GM06990 (cell line): ENCODE measurements at regions not wholly inside any gene's neighbourhood (a gene's known extent, or its start where the extent isn't known, plus 50 kb on each side); places are given as distances from the start of the nearest gene placed in this dataset.
A peak's percentile ranks its signal among the peaks of the same experiment; 100 is the strongest.

Experiments used
- DNase-seq: peaks from one replicate; pipeline ENCODE4 v3.0.0-alpha.2; 2011; ENCODE audit not compliant: insufficient read length; ENCODE audit errors: extremely low read depth
- H3K27me3 ChIP-seq: replicated peaks from 2 replicates; pipeline ENCODE4 v1.6.0; 2011; ENCODE audit warnings: low read length; ENCODE audit not compliant: control insufficient read depth, insufficient read depth
- H3K36me3 ChIP-seq: 2 replicates; pipeline ENCODE4 v1.5.1; 2011; ENCODE audit warnings: low read length; ENCODE audit not compliant: control insufficient read depth, insufficient read depth
- H3K4me3 ChIP-seq: replicated peaks from 2 replicates; pipeline ENCODE4 v1.5.1; 2011; ENCODE audit warnings: low read depth, mild to moderate bottlenecking, control low read depth, low read length
- TF ChIP-seq, protein P1 (sequence below): IDR thresholded peaks from 2 replicates; pipeline ENCODE4 v1.5.1; 2011; ENCODE audit warnings: low read length, control low read depth, mild to moderate bottlenecking, inconsistent platforms; ENCODE audit not compliant: insufficient read depth, poor library complexity, severe bottlenecking

DNA sequence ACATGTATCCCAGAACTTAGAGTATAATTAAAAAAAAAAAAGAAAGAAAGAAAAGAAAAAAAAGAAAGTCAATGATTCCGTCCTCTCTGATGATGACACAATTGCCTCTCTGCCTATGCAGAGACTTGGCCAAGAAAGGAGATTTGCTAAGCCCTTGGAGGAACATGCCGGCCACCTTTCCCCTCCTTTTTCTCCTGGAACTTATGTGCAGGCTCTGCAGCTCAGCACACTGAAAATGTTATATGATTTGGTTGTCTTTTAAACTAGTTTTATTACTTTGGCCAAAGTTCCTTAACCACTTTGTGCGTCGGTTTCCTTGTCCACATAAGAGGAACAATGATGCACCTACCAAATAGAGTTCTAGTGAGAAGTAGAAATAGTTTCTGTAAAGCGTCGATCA is 111.4 kb upstream of the ZNF644 start:
- TF ChIP-seq, protein P1, sequence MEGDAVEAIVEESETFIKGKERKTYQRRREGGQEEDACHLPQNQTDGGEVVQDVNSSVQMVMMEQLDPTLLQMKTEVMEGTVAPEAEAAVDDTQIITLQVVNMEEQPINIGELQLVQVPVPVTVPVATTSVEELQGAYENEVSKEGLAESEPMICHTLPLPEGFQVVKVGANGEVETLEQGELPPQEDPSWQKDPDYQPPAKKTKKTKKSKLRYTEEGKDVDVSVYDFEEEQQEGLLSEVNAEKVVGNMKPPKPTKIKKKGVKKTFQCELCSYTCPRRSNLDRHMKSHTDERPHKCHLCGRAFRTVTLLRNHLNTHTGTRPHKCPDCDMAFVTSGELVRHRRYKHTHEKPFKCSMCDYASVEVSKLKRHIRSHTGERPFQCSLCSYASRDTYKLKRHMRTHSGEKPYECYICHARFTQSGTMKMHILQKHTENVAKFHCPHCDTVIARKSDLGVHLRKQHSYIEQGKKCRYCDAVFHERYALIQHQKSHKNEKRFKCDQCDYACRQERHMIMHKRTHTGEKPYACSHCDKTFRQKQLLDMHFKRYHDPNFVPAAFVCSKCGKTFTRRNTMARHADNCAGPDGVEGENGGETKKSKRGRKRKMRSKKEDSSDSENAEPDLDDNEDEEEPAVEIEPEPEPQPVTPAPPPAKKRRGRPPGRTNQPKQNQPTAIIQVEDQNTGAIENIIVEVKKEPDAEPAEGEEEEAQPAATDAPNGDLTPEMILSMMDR: no peak
- DNase-seq: no peak
- Histone ChIP-seq H3K27me3 (no peaks in the 10 kb centered on the region; the same call in 1 of the 2 replicates), H3K36me3 (no peaks in the 10 kb centered on the region), H3K4me3 (no peak overlapping the region)

DNA sequence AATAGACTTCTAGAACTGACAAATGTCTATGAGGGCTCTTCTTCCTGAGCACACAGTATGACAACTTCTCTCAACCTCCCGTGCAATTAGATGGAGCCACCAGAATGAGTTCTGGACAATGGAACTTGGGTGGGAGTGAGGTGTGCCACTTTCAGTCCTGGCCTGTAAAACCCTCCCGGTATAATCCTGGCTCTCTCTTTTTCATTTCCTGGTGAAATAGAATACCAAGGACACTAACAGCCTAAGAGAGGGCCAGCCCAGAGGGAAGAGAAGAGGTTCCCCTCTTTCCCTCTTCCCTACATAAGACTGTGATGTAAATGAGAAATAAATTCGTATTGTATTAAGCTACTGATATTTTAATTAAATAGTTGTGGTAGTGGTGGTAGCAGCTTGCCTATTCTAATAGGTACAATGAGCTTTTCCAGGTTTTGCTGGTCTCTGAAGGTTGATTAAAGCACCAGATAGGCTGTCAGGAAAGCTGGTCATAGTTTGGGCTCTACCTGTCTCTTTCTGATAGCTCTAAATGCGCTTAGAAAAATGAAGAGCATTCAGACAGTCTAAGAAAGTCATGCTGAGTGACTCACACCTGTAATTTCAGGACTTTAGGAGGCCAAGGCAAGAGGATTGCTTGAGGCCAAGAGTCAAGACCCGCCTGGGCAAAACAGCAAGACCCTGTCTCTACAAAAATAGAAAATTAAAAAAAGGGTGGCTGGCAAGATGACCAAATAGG is 108.6 kb upstream of the ZNF644 start:
- no peak for DNase-seq
- Histone ChIP-seq H3K4me3 (no peak overlapping the region), H3K36me3 (no peaks in the 10 kb centered on the region), H3K27me3 (no peaks in the 10 kb centered on the region)
- TF ChIP-seq, protein P1: no peak

DNA sequence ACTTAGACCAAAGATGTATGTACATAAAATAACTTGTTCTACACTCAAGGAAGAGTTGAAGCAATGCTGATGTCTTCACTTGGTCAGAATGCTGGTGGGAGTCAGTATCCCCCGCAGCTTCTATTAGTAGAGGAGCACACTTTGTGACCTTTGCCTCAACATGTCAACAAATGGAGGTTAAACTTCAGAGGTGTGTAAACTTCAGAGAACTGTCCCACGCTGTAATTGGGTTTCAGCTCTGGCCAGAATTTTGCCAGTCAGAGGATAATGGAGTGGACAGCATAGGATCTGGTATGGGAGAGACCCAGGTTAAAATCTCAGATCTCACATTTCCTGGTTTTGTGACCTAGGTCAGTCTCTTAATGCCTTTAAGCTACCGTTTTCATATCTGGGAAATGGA is 107.6 kb upstream of the ZNF644 start:
- H3K36me3 ChIP-seq: no peaks in the 10 kb centered on the region
- TF ChIP-seq, protein P1: no peak
- no peak for DNase-seq
- no peak overlapping the region for H3K4me3 ChIP-seq
- H3K27me3 ChIP-seq: no peaks in the 10 kb centered on the region

DNA sequence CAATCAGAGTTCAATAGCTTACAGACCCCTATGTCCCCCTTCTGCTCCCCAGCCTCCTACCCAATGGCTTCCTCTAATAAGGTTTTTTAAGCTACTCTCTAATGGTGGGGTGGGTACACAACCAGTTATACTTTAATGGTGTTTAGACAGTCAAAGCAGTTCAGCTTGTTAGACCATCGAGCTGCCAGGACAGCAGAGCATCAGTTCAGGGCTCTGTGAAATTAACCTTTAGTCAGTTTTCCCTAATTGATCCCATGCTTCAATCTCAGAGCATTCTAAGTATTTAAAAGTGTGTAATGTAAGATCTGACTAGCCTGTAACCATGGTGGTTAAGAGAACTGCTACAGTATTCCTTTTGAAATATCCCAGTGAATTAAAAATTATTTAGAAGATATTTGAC is 107.2 kb upstream of the ZNF644 start:
- no peak for DNase-seq
- H3K27me3 ChIP-seq: no peaks in the 10 kb centered on the region
- TF ChIP-seq, protein P1: no peak
- no peaks in the 10 kb centered on the region for H3K36me3 ChIP-seq
- H3K4me3 ChIP-seq: no peak overlapping the region

DNA sequence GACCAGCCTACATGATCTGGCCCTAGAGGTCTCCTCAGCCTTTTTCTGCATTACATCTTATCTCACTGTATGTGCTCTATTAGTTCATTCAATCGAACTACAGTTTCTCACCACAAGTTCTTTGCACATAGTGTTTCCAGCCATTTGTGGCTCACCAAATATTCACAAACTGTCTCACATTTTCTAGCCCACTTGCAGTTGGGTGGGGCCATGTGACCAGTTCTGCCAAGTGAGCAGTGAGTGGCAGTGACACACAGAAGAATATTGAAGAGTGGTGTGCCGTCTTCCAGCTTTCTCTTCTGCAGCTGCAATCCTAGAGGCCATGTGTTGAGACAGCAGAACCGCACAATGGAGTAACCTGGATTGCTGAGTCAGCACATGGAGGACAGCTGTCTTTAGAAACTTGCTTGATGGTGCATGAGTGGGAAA is 103.2 kb upstream of the ZNF644 start:
- TF ChIP-seq, protein P1: no peak

More for the DNA sequence above, 103.2 kb upstream of the ZNF644 start:
- Histone ChIP-seq H3K27me3 (no peaks in the 10 kb centered on the region), H3K4me3 (no peak overlapping the region), H3K36me3 (no peaks in the 10 kb centered on the region)
- DNase-seq: peak; percentile 15
